Liver (tissue), 7 donors: ENCODE measurements at regions not wholly inside any gene's neighbourhood (a gene's known extent, or its start where the extent isn't known, plus 50 kb on each side); places are given as distances from the start of the nearest gene placed in this dataset.
"Not testable (repeated sequence)": the region's sequence is repeated elsewhere in the genome, so short reads cannot be mapped to it uniquely, and the experiment has no call there.

ENCODE experiments used
- DNase-seq: peaks from one replicate; pipeline ENCODE4 v3.0.0-alpha.2; 2017; ENCODE audit warnings: low spot score
- H3K27ac ChIP-seq, 2 donors: one replicate each; pipeline ENCODE4 v1.7.0; 2013; ENCODE audit warnings: inconsistent platforms in 2 of 2, low read length in 2 of 2, control low read depth in 1 of 2, low read depth in 1 of 2, mild to moderate bottlenecking in 1 of 2
- H3K27me3 ChIP-seq, 4 donors: one replicate each; pipeline versions ENCODE4 v1.6.1 to v1.7.0; 2013; ENCODE audit warnings: low read length in 3 of 4, inconsistent platforms in 1 of 4, mild to moderate bottlenecking in 1 of 4, moderate library complexity in 1 of 4; ENCODE audit not compliant: control insufficient read depth in 4 of 4, insufficient read depth in 4 of 4
- H3K36me3 ChIP-seq, 4 donors: one replicate each; pipeline versions ENCODE4 v1.6.1 to v1.7.0; 2013; ENCODE audit warnings: low read length in 3 of 4, mild to moderate bottlenecking in 3 of 4, low read depth in 1 of 4, moderate library complexity in 1 of 4; ENCODE audit not compliant: control insufficient read depth in 4 of 4, insufficient read depth in 3 of 4
- H3K4me1 ChIP-seq, 4 donors: one replicate each; pipeline versions ENCODE4 v1.6.1 to v1.7.0; 2013; ENCODE audit warnings: low read length in 3 of 4, mild to moderate bottlenecking in 3 of 4, moderate library complexity in 1 of 4; ENCODE audit not compliant: control insufficient read depth in 4 of 4, insufficient read depth in 4 of 4
- H3K4me3 ChIP-seq, 3 donors: one replicate each; pipeline versions ENCODE4 v1.6.1 to v1.7.0; 2013; ENCODE audit warnings: low read length in 3 of 3, control low read depth in 1 of 3, low read depth in 1 of 3, mild to moderate bottlenecking in 1 of 3
- H3K9ac ChIP-seq, 2 donors: one replicate each; pipeline ENCODE4 v1.7.0; 2013; ENCODE audit warnings: low read length in 2 of 2, mild to moderate bottlenecking in 2 of 2, moderate library complexity in 2 of 2, control low read depth in 1 of 2, low read depth in 1 of 2
- H3K9me3 ChIP-seq, 4 donors: one replicate each; pipeline versions ENCODE4 v1.6.1 to v1.7.0; 2013; ENCODE audit warnings: low read length in 3 of 4; ENCODE audit not compliant: control insufficient read depth in 4 of 4
- EGR1 ChIP-seq, 2 donors: IDR thresholded peaks; 2 replicates each; pipeline ENCODE4 v1.6.1; 2016 to 2018; ENCODE audit warnings: antibody characterized with exemption in 2 of 2, low read depth in 2 of 2
- GABPA ChIP-seq, 2 donors: IDR thresholded peaks in 1 of 2; conservative IDR thresholded peaks in 1 of 2; 2 replicates each; pipeline ENCODE4 v1.6.1; 2016; ENCODE audit warnings: antibody characterized with exemption in 2 of 2, mild to moderate bottlenecking in 1 of 2, moderate library complexity in 1 of 2
- HNF4A ChIP-seq, 2 donors: conservative IDR thresholded peaks; 2 replicates each; pipeline ENCODE4 v1.6.1; 2016; ENCODE audit warnings: antibody characterized with exemption in 2 of 2, mild to moderate bottlenecking in 2 of 2
- HNF4G ChIP-seq: IDR thresholded peaks from 2 replicates; pipeline ENCODE4 v1.6.1; 2016; ENCODE audit warnings: antibody characterized with exemption
- JUND ChIP-seq, 2 donors: IDR thresholded peaks; 2 replicates each; pipeline ENCODE4 v1.6.1; 2016; ENCODE audit warnings: antibody characterized with exemption in 2 of 2
- NR2F2 ChIP-seq: IDR thresholded peaks from 2 replicates; pipeline ENCODE4 v1.6.1; 2016; ENCODE audit warnings: antibody characterized with exemption
- RAD21 ChIP-seq, 2 donors: IDR thresholded peaks; 2 replicates each; pipeline ENCODE4 v1.6.1; 2016; ENCODE audit warnings: antibody characterized with exemption in 2 of 2, mild to moderate bottlenecking in 2 of 2
- RXRA ChIP-seq, 2 donors: IDR thresholded peaks; 2 replicates each; pipeline ENCODE4 v1.6.1; 2017 to 2018; ENCODE audit warnings: antibody characterized with exemption in 2 of 2, mild to moderate bottlenecking in 1 of 2
- SP1 ChIP-seq: IDR thresholded peaks from 2 replicates; pipeline ENCODE4 v1.6.1; 2018; ENCODE audit warnings: antibody characterized with exemption, mild to moderate bottlenecking
- TAF1 ChIP-seq: conservative IDR thresholded peaks from 2 replicates; pipeline ENCODE4 v1.6.1; 2016; ENCODE audit warnings: antibody characterized with exemption, mild to moderate bottlenecking
- YY1 ChIP-seq: IDR thresholded peaks from 2 replicates; pipeline ENCODE4 v1.6.1; 2016; ENCODE audit warnings: antibody characterized with exemption, mild to moderate bottlenecking
- WGBS: extraction: QIAGEN DNeasy Blood & Tissue Kit; methylation state at CpG from one replicate; pipeline ENCODE4 v1.1.7; 2013; 5-methylcytosine and 5-hydroxymethylcytosine counted together
- TF ChIP-seq, protein P1 (sequence below): IDR thresholded peaks from 2 replicates; pipeline ENCODE4 v1.6.1; 2016; ENCODE audit warnings: antibody characterized with exemption
- TF ChIP-seq, protein P2 (sequence below): IDR thresholded peaks from 2 replicates; pipeline ENCODE4 v1.6.1; 2016; ENCODE audit warnings: antibody characterized with exemption
- TF ChIP-seq, protein P3 (sequence below): IDR thresholded peaks from 2 replicates; pipeline ENCODE4 v1.6.1; 2016; ENCODE audit warnings: antibody characterized with exemption, mild to moderate bottlenecking
- TF ChIP-seq, protein P4 (sequence below): IDR thresholded peaks from 2 replicates; pipeline ENCODE4 v1.6.1; 2016; ENCODE audit warnings: antibody characterized with exemption
- donor health status: healthy.
- donor health status: healthy.
- donor health status: healthy.
- donor health status: healthy.

DNA sequence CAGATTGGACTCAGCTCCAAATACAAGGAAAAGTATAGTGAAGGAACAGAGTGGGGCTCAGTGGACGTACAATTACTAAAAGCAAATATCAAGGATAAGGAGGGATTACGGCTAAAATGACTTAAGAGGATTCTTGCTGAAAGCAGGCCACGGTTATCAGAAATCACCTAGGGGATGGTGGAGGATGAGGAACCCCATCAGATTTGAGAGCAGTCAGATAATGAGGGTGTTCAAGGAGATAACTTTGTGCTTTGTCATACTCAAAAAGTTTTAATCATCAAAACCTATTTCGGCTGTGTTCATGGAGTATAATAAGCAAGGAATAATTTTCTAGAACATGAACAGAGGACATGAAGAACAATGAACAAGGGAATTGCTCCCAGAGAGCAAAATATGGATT lies 275.8 kb downstream of the SEMA3D start (continued):
- TF ChIP-seq, protein P1, sequence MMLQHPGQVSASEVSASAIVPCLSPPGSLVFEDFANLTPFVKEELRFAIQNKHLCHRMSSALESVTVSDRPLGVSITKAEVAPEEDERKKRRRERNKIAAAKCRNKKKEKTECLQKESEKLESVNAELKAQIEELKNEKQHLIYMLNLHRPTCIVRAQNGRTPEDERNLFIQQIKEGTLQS = no peak
- TF ChIP-seq GABPA (IDR thresholded peaks at IDR 0.05 in 1 of 2, conservative IDR thresholded peaks at IDR 0.05 in 1 of 2) (no peak), JUND (IDR thresholded peaks at IDR 0.05) (no peak), HNF4G (no peak), NR2F2 (no peak), TAF1 (no peak), RXRA (IDR thresholded peaks at IDR 0.05) (no peak), EGR1 (IDR thresholded peaks at IDR 0.05; ENCODE audit: low read depth in 2 of 2) (no peak), RAD21 (IDR thresholded peaks at IDR 0.05) (no peak), SP1 (no peak)

DNA sequence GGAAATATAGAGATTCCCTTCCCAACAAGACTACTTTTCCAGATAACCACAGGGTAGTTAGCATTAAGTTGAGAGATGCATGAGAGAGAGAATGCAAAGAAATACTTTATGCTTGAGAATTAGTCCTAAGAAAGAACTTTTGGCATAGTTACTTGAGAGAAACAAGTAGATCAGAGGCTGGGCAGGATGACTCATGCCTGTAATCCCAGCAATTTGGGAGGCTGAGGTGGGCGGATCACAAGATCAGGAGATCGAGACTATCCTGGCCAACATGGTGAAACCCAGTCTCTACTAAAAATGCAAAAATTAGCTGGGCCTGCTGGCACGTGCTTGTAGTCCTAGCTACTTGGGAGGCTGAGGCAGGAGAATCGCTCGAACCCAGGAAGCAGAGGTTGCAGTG lies 276.5 kb downstream of the SEMA3D start:
- not testable (repeated sequence) for DNase-seq, H3K9me3 ChIP-seq, H3K9ac ChIP-seq, H3K4me1 ChIP-seq, H3K27me3 ChIP-seq, H3K27ac ChIP-seq, H3K4me3 ChIP-seq, H3K36me3 ChIP-seq
- 85% methylated on average over 5 of the region's 5 CpGs for WGBS

DNA sequence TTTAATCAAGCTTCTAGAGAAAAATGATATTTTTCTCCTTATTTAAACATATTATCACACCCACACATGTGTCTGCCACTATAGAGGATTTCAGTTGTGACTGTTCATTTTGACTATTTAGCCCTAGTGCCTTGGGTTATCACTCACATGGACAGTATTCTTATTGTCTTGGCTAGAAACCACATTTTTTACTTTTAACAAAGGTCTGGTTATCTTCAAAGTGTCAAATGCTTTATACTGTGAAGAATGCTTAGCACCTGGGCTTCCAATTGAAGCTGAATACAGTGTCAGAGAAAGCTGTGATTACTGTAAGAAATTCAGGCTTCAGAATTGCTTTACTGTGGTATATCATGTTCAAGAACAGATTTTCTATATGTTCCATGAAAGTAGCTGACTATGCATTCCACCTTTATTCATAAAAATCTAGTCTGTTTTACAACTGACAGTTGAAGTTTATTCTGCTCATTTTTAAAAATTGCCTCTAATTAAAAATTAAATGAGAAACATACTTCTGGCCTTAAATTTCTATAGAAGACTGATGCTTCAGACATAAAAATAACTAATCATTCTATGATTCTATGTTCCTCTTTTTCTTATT lies 278.6 kb downstream of the SEMA3D start:
- H3K4me3 ChIP-seq = no peak overlapping the region
- peaks cover 0 to 3% (median 0%) of the 10 kb centered on the region in 4 donors for H3K27me3 ChIP-seq
- no peak overlapping the region for H3K9ac ChIP-seq
- H3K36me3 ChIP-seq = no peaks in the 10 kb centered on the region
- no peaks in the 10 kb centered on the region for H3K9me3 ChIP-seq
- DNase-seq = no peak
- TF ChIP-seq SP1 = no peak
- TF ChIP-seq, protein P2, sequence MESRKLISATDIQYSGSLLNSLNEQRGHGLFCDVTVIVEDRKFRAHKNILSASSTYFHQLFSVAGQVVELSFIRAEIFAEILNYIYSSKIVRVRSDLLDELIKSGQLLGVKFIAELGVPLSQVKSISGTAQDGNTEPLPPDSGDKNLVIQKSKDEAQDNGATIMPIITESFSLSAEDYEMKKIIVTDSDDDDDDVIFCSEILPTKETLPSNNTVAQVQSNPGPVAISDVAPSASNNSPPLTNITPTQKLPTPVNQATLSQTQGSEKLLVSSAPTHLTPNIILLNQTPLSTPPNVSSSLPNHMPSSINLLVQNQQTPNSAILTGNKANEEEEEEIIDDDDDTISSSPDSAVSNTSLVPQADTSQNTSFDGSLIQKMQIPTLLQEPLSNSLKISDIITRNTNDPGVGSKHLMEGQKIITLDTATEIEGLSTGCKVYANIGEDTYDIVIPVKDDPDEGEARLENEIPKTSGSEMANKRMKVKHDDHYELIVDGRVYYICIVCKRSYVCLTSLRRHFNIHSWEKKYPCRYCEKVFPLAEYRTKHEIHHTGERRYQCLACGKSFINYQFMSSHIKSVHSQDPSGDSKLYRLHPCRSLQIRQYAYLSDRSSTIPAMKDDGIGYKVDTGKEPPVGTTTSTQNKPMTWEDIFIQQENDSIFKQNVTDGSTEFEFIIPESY = no peak
- TF ChIP-seq, protein P1 = no peak
- TF ChIP-seq, protein P3, sequence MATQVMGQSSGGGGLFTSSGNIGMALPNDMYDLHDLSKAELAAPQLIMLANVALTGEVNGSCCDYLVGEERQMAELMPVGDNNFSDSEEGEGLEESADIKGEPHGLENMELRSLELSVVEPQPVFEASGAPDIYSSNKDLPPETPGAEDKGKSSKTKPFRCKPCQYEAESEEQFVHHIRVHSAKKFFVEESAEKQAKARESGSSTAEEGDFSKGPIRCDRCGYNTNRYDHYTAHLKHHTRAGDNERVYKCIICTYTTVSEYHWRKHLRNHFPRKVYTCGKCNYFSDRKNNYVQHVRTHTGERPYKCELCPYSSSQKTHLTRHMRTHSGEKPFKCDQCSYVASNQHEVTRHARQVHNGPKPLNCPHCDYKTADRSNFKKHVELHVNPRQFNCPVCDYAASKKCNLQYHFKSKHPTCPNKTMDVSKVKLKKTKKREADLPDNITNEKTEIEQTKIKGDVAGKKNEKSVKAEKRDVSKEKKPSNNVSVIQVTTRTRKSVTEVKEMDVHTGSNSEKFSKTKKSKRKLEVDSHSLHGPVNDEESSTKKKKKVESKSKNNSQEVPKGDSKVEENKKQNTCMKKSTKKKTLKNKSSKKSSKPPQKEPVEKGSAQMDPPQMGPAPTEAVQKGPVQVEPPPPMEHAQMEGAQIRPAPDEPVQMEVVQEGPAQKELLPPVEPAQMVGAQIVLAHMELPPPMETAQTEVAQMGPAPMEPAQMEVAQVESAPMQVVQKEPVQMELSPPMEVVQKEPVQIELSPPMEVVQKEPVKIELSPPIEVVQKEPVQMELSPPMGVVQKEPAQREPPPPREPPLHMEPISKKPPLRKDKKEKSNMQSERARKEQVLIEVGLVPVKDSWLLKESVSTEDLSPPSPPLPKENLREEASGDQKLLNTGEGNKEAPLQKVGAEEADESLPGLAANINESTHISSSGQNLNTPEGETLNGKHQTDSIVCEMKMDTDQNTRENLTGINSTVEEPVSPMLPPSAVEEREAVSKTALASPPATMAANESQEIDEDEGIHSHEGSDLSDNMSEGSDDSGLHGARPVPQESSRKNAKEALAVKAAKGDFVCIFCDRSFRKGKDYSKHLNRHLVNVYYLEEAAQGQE = no peak
- no peak for TF ChIP-seq EGR1 (IDR thresholded peaks at IDR 0.05; ENCODE audit: low read depth in 2 of 2)
- TF ChIP-seq, protein P4, sequence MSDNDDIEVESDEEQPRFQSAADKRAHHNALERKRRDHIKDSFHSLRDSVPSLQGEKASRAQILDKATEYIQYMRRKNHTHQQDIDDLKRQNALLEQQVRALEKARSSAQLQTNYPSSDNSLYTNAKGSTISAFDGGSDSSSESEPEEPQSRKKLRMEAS = no peak
- no peak for TF ChIP-seq NR2F2
- no peak for TF ChIP-seq HNF4A (conservative IDR thresholded peaks at IDR 0.05)
- no peak for TF ChIP-seq HNF4G
- TF ChIP-seq TAF1 = no peak
- no peak for TF ChIP-seq YY1
- no peak overlapping the region for H3K27ac ChIP-seq
- no peaks in the 10 kb centered on the region for H3K4me1 ChIP-seq
